SH-SY5Y (cell line): ENCODE measurements at regions not wholly inside any gene's neighbourhood (a gene's known extent, or its start where the extent isn't known, plus 50 kb on each side); places are given as distances from the start of the nearest gene placed in this dataset.

Source experiments
- GATA2 ChIP-seq: IDR thresholded peaks from 2 replicates; pipeline ENCODE4 v1.6.1; 2011; ENCODE audit warnings: mild to moderate bottlenecking, low read depth, low read length
- GATA3 ChIP-seq: IDR thresholded peaks from 2 replicates; pipeline ENCODE4 v1.6.1; 2011; ENCODE audit warnings: low read depth, mild to moderate bottlenecking, low read length, moderate library complexity

GRCh38 chr5:39691993-39692392 is 267.2 kb upstream of the DAB2 start:
- TF ChIP-seq GATA2 = no peak
- TF ChIP-seq GATA3 = no peak
